ENCODE measurements at regions not wholly inside any gene's neighbourhood (a gene's known extent, or its start where the extent isn't known, plus 50 kb on each side); places are given as distances from the start of the nearest gene placed in this dataset.
"Not testable (repeated sequence)": the region's sequence is repeated elsewhere in the genome, so short reads cannot be mapped to it uniquely, and the experiment has no call there.

- DNase-seq = peak; percentile 67
These were observed 115.4 kb downstream of the LHX2 start for GRCh38 chr9:124126648-124127646.

- no peak for DNase-seq
These were observed 117.1 kb downstream of the LHX2 start for GRCh38 chr9:124128568-124129166.

GRCh38 chr9:124130277-124131075, 118.9 kb downstream of the LHX2 start:
- DNase-seq = no peak

DNA sequence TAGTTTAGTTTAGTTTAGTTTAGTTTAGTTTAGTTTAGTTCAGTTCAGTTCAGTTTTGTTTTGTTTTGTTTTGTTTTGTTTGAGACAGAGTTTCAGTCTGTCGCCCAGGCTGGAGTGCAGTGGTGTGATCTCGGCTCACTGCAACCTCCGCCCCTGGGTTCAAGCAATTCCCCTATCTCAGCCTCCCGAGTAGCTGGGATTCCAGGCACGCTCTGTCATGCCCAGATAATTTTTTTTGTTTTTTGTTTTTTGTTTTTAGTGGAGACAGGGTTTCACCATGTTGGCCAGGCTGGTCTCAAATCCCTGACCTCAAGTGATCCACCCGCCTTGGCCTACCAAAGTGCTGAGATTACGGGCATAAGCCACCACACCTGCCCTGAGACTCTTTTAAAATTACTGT, 120.0 kb downstream of the LHX2 start:
- DNase-seq = not testable (repeated sequence)

GRCh38 chr9:124132671-124133147, 121.1 kb downstream of the LHX2 start:
- no peak for DNase-seq

DNA sequence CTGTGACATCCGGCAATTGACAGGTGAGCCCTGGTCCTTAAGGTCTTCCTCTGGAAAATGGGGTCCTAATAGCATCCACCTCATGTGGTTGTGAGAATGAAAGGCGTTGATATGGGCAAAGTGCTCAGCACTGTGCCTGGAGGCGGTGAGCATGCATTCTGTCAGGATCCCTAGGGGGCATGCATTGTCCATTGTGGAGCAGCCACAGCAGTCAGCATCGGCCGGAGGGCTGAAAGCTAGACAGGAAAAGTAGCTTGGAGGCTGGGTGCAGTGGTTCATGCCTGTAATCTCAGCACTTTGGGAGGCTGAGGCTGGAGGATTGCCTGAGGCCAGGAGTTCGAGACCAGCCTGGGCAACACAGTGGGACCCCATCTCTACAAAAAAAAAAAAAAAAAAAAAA, 122.2 kb downstream of the LHX2 start:
- no peak for DNase-seq

- DNase-seq = no peak
These were observed 123.0 kb downstream of the LHX2 start for GRCh38 chr9:124134526-124134925.

GRCh38 chr9:124135813-124136365, 121.9 kb upstream of the NEK6 start:
- DNase-seq = no peak

DNA sequence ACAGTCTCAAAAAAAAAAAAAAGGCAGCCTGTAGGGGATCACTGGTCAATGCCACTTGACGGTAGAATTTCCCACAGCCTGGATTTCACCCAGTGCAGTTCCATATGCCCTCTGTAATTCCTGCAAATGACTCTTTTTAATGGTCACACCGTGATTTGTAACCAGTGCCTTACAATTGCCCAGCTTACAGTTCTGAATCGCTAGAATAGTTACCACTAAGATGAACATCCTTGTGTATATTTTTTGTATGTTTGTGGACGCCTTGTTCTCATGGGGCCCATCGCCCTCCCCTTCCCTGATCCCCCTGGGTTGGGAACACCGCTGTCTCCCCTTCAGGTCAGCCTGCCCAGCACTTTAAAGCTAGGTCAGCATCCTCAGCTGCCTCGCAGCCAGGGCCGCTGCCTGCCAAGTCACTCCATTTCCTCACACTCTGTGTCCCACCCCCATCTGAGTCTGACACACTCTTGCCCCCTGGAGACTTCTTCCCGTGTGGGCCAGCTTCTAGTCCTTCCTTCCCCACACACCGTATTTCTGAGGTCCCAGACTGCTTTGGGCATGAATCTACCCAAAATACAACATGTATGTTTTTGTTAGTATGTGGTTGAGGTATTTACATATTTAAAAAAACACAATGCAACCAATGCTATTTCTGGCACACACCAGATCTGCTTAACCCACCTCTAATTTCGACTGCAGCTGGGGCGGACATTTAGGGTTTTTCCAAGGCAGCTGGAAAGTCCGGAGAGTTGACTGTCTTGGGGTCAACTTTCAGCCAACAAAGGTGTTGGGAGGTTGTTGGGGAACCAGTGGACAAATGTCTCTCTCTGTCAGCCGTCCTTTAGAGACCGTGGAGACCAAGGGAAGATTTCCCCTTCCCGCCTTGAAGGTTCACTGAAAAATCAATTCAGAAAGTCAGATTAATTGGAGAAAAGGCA, 120.5 kb upstream of the NEK6 start:
- no peak for DNase-seq

DNA sequence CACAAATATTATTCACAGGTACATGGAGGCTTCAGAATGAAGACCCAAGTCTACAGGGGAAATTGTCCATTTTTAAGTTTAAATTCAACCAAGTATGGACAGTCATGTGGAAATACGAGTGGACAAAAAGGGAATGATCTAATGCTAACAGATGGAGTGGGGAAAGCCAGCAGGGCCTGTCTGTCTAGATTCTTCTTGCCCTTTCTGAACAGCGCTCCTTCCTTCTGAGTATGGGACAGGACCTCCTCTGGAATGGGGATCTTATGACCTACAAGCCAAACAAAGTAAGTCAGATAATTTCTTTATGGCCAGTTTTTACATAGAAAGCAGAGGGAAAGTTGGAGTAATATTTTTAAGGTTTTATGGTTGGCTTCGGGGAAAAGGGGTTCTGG, 119.8 kb upstream of the NEK6 start:
- DNase-seq = no peak

- DNase-seq = no peak
These were observed 118.7 kb upstream of the NEK6 start for GRCh38 chr9:124139001-124139400.

DNA sequence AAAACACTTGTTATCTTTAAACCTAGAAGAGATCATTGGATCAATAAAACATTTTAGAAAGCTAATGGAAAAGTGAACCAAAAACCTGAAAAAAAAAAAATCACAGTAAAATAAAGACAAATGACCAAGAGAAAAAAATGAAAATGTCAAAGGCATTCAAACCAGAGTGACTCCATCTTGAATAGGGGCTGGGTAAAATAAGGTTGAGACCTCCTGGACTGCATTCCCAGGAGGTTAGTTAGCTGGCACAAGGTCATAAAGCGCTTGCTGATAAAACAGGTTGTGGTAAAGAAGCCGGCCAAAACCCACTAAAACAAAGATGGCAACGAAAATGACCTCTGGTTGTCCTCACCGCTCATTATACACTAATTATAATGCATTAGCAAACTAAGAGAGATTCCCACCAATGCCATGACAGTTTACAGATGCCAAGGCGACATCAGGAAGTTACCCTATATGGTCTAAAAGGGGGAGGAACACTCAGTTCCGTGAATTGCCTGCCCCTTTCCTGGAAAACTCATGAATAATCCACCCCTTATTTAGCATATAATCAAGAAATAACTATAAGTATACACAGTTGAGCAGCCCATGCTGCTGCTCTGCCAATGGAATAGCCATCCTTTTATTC, 116.7 kb upstream of the NEK6 start:
- DNase-seq = no peak

GRCh38 chr9:124144561-124145123, 113.1 kb upstream of the NEK6 start:
- not testable (repeated sequence) for DNase-seq

DNA sequence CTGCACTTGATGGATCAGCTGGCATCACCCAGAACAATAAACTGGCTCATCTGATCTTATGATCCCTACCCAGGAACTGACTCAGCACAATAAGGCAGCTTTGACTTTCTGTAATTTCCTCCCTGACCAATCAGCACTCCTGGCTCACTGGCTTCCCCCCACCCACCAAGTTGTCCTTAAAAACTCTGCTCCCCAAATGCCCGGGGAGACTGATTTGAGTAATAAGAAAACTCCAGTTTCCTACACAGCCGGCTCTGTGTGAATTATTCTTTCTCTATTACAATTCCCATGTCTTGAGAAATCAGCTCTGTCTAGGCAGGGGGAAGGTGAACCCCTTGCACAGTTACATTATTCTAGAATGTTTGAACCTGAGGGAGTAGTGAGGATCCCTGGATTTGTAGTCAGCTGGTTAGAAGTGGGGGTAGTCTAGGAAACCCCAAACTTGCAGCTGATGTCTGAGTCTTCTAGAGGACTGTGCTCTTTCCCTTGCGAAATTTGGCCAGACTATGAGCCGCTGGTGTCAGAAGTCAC, 111.7 kb upstream of the NEK6 start:
- no peak for DNase-seq

- no peak for DNase-seq
These were observed 107.8 kb upstream of the NEK6 start for GRCh38 chr9:124149992-124150391.

GRCh38 chr9:124163760-124164255, 93.9 kb upstream of the NEK6 start:
- no peak for DNase-seq

DNA sequence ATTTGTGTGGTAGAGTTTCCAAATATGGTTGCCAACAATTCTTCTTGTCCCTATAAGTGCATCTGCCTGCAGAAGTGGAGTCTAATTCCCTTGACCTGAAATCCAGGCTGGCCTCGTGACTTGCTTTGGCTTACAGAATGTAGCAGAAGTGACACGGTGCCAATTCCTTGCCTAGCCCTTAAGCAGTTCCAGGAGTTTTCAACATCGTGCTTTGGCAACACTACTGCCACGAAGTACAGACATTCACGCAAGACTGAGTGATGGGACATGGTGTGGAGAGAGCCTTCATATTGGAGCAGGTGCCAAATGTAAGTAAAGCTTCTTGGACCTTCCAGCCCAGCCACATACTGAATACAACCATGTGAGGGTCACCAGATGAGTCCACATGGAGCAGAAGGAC, 92.9 kb upstream of the NEK6 start:
- no peak for DNase-seq

DNA sequence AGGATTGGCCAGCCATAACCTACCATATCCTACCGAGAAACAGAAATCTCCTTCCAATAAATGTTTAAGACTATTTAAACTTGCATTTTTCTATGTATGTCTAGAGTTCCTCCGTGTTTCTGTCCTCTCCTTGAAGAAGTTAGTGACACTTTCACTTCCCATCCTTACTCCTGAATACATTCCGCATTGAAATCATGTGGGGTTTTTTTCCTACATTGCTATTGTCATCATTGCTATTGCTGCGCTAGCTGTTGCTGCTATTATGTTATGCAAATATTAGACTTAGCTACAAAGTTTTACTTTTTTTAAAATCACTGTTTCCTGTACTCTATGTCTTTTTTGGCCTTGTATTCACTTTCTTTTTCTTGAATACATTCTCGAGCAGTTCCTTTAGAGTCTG, 83.3 kb upstream of the NEK6 start:
- DNase-seq = no peak

- not testable (repeated sequence) for DNase-seq
These were observed 80.2 kb upstream of the NEK6 start for GRCh38 chr9:124177522-124177921.

Data from 8988T (cell line).